Tibial artery (tissue), 4 donors: ENCODE measurements at regions not wholly inside any gene's neighbourhood (a gene's known extent, or its start where the extent isn't known, plus 50 kb on each side); places are given as distances from the start of the nearest gene placed in this dataset.
"Not testable (repeated sequence)": the region's sequence is repeated elsewhere in the genome, so short reads cannot be mapped to it uniquely, and the experiment has no call there.

Experiments used
- DNase-seq, 2 donors: peaks; one replicate each; pipeline ENCODE4 v3.0.0-alpha.2; 2019
- H3K27ac ChIP-seq, 2 donors: fragments of 200-600 bp; sonication (generic) in 1 of 2; 1 replicate in 1 of 2; 2 replicates in 1 of 2; pipeline ENCODE4 v1.5.1; 2018 to 2019; ENCODE audit warnings: mild to moderate bottlenecking in 1 of 2
- H3K27me3 ChIP-seq, 2 donors: fragments of 200-600 bp; sonication (generic) in 1 of 2; one replicate each; pipeline versions ENCODE4 v1.5.1 to v1.6.0; 2016 to 2019
- H3K36me3 ChIP-seq, 3 donors: fragments of 200-600 bp; sonication (generic) in 2 of 3; one replicate each; pipeline ENCODE4 v1.5.1; 2016 to 2019; ENCODE audit warnings: mild to moderate bottlenecking in 2 of 3
- H3K4me1 ChIP-seq, 4 donors: fragments of 200-600 bp; sonication (generic) in 2 of 4; 1 replicate in 3 of 4; 2 replicates in 1 of 4; pipeline ENCODE4 v1.5.1; 2016 to 2019
- H3K4me3 ChIP-seq, 2 donors: fragments of 200-600 bp; sonication (generic) in 1 of 2; 1 replicate in 1 of 2; 2 replicates in 1 of 2; pipeline ENCODE4 v1.5.1; 2018 to 2019; ENCODE audit warnings: mild to moderate bottlenecking in 2 of 2
- H3K9me3 ChIP-seq, 3 donors: fragments of 200-600 bp; sonication (generic) in 1 of 3; one replicate each; pipeline ENCODE4 v1.5.1; 2016 to 2019
- intact Hi-C: fragments of 100-400 bp; cut with DNase I; formaldehyde crosslinking; loops from one replicate; pipeline ENCODE4 v1.15.0; 2023; ENCODE audit warnings: low total_unique reads
- TF ChIP-seq, protein P1 (sequence below), 2 experiments: fragments of 200-600 bp in 1 of 2; fragments of 450-650 bp in 1 of 2; IDR thresholded peaks; one replicate each; pipeline ENCODE4 v1.5.1; 2017 to 2019; ENCODE audit warnings: antibody characterized with exemption in 2 of 2, mild to moderate bottlenecking in 1 of 2, moderate library complexity in 1 of 2

DNA sequence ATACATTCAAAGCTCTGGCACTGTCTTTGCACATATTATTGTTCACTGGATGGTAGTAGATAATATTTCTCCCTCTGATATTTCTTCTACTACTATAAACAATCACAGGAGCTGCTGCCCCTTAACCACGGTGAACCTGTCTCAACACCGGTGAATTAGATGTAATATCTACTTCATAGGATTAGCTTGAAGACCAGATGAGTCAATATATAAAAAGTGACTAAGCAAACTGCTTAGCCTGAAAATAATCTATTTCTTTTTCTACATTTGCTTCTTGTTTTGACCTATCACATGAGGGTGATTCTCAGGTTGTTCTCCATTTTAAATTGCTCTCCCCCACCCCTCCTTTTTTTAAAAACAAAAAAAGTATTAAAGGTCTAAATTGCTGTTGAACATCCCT is 645.5 kb downstream of the ANKRD50 start:
- Histone ChIP-seq H3K9me3 (peaks cover 0 to 24% (median 4%) of the 10 kb centered on the region in 3 donors), H3K27me3 (no peaks in the 10 kb centered on the region), H3K4me1 (peaks cover 0 to 20% (median 0%) of the 10 kb centered on the region in 4 donors), H3K27ac (no peak overlapping the region), H3K36me3 (peaks cover 0 to 5% (median 0%) of the 10 kb centered on the region in 3 donors), H3K4me3 (no peak overlapping the region)
- DNase-seq = no peak
- intact Hi-C loops = no loop called here
- TF ChIP-seq, protein P1, sequence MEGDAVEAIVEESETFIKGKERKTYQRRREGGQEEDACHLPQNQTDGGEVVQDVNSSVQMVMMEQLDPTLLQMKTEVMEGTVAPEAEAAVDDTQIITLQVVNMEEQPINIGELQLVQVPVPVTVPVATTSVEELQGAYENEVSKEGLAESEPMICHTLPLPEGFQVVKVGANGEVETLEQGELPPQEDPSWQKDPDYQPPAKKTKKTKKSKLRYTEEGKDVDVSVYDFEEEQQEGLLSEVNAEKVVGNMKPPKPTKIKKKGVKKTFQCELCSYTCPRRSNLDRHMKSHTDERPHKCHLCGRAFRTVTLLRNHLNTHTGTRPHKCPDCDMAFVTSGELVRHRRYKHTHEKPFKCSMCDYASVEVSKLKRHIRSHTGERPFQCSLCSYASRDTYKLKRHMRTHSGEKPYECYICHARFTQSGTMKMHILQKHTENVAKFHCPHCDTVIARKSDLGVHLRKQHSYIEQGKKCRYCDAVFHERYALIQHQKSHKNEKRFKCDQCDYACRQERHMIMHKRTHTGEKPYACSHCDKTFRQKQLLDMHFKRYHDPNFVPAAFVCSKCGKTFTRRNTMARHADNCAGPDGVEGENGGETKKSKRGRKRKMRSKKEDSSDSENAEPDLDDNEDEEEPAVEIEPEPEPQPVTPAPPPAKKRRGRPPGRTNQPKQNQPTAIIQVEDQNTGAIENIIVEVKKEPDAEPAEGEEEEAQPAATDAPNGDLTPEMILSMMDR (IDR thresholded peaks at IDR 0.05) = no peak

DNA sequence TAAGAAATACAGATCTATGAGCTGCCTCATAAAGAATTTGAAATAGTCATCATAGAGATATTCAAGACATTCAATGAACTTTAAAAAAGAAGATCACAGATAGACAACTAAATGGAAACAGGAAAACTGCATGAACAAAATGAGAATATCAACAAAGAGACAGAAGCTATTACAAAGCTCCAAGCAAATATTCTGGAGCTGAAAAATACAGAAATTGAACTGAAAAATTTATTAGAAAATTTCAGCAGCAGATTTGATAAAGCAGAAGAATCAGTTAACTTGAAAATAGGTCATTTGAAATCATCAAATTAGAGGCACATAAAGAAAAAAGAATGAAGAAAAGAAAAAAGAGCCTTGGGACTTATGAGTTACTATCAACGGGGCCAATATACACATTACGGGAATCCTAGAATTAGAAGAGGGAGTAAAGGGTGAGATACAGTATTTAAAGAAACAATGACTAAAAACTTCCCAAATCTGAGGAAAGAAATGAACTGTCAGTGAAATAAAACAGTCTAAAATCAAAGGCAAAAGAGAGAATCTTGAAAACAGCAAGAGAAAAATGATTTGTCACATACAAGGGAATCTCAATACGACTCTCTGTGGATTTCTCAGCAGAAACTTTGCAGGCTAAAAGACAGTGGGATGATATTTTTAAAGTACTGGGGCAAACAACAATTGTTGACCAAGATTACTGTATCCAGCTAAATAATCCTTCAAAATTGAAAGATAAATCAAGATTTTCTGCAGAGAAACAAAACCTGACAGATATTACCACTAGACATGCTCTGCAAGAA is 641.6 kb downstream of the ANKRD50 start:
- Histone ChIP-seq H3K27me3 (no peaks in the 10 kb centered on the region), H3K9me3 (peaks cover 0 to 35% (median 9%) of the 10 kb centered on the region in 3 donors), H3K4me1 (peaks cover 0 to 8% (median 0%) of the 10 kb centered on the region in 4 donors), H3K4me3 (no peak overlapping the region), H3K36me3 (peaks cover 0 to 5% (median 0%) of the 10 kb centered on the region in 3 donors), H3K27ac (no peak overlapping the region)
- intact Hi-C loops = no loop called here
- DNase-seq = no peak
- TF ChIP-seq, protein P1 (IDR thresholded peaks at IDR 0.05) = no peak

DNA sequence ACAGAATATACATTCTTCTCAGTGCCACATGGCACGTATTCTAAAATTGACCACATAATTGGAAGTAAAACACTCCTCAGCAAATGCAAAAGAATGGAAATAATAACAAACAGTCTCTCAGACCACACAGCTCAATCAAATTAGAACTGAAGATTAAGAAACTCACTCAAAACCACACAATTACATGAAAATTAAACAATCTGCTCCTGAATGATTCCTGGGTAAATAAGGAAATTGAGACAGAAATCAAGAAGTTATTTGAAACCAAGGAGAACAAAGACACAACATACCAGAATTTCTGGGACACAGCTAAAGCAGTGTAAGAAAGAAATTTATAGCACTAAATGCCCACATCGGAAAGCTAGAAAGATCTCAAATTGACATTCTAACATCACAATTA is 637.3 kb downstream of the ANKRD50 start:
- H3K36me3 ChIP-seq, intact Hi-C loops: not testable (repeated sequence)

DNA sequence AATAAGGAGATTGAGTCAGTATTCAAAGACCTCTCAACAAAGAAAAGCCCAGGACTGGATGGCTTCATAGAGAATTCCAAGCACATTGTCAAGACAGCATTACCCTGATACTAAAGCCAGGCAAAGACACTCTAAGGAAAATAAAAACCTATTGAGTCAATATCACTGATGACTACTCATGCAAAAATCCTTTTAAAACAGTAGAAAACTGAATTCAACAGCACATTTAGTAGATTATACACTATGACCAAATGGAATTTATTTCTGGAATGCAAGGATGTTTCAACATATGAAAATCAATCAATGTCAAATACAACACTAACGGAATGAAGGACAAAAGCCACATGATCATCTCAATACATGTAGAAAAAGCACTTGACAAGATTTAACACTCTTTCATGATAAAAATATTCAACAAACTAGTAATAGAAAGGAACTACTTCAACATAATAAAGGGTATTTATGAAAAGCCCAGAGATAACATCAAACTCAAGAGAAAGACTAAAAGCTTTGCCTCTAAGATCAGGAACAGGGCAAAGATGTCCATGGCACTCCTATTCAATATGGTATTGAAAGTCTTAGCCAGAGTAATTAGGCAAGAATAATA is 633.3 kb downstream of the ANKRD50 start:
- H3K27me3 ChIP-seq = no peaks in the 10 kb centered on the region
- H3K4me1 ChIP-seq = no peaks in the 10 kb centered on the region
- peaks cover 0 to 7% (median 0%) of the 10 kb centered on the region in 3 donors for H3K9me3 ChIP-seq
- no peaks in the 10 kb centered on the region for H3K36me3 ChIP-seq
- intact Hi-C loops = no loop called here
- DNase-seq = no peak
- TF ChIP-seq, protein P1 (IDR thresholded peaks at IDR 0.05) = no peak
- no peak overlapping the region for H3K27ac ChIP-seq
- no peak overlapping the region for H3K4me3 ChIP-seq

More for the DNA sequence above, 637.3 kb downstream of the ANKRD50 start:
- H3K27ac ChIP-seq, H3K27me3 ChIP-seq, H3K4me3 ChIP-seq, H3K4me1 ChIP-seq, DNase-seq: not testable (repeated sequence)
- H3K9me3 ChIP-seq = peaks cover 0 to 29% (median 11%) of the 10 kb centered on the region in 3 donors

DNA sequence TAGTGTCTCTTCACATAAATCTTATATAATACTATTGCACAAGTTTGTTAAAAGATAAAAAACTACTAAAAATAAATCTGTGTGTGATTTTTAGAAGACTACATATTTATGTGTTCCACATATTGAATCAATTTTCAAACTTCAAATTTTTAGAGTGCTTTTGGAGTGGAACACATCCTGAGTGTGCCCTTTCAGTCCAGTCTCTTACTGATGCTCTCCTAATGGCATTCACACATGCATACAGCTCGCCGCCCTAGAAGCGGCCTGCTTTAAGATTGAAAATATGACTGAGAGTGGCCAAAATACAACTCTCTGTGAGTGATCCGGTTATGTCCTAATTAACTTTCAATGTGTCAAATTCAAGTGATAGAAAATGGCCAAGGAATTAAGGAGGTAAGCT is 628.8 kb downstream of the ANKRD50 start:
- no peaks in the 10 kb centered on the region for H3K27me3 ChIP-seq
- H3K36me3 ChIP-seq = no peaks in the 10 kb centered on the region
- no peak for DNase-seq
- H3K4me1 ChIP-seq = no peaks in the 10 kb centered on the region
- TF ChIP-seq, protein P1 (IDR thresholded peaks at IDR 0.05) = no peak
- H3K4me3 ChIP-seq = no peak overlapping the region
- intact Hi-C loops = no loop called here
- no peak overlapping the region for H3K27ac ChIP-seq
- peaks cover 0 to 7% (median 0%) of the 10 kb centered on the region in 3 donors for H3K9me3 ChIP-seq

DNA sequence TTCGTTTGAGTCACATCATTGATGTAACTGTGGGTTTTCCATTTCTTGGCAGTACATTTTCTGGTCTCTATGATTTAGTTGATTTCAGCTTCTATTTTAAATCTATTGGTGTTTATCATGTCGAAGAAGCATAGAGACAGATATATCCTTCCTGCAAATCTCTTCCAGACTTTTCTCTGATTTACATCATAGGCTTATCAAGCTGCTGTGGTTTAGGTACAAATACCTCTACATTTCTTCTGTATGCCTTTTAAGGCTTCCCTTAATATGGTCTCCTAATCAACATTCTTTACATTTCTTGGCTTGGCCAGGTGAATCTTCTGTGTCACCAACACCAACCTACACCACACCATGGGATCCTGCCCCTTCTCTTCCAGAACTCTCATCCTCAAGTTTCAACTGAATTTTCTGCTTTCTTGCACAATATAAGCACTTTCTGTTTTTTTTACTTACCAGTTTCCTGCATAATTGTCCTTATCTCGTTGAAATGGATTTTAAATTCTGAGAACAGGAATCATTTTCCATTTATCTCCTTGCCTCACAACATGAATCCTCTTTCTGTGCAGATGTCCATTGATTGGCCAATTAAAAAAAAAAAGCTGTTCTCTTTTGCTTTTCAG is 626.9 kb downstream of the ANKRD50 start:
- Histone ChIP-seq H3K4me3 (no peak overlapping the region), H3K27me3 (no peaks in the 10 kb centered on the region), H3K36me3 (no peaks in the 10 kb centered on the region), H3K4me1 (no peaks in the 10 kb centered on the region), H3K9me3 (peaks cover 0 to 1% (median 0%) of the 10 kb centered on the region in 3 donors), H3K27ac (no peak overlapping the region)
- no peak for DNase-seq
- TF ChIP-seq, protein P1 (IDR thresholded peaks at IDR 0.05) = no peak
- intact Hi-C loops = no loop called here
